Upper lobe of right lung (tissue), 1 donor: ENCODE measurements at regions not wholly inside any gene's neighbourhood (a gene's known extent, or its start where the extent isn't known, plus 50 kb on each side); places are given as distances from the start of the nearest gene placed in this dataset.
"Not testable (repeated sequence)": the region's sequence is repeated elsewhere in the genome, so short reads cannot be mapped to it uniquely, and the experiment has no call there.

Experiments
- ATAC-seq: fragments of 200-7000 bp; cut with Tn5 transposase; one replicate; pipeline ENCODE4 v1.9.1; 2020; ENCODE audit warnings: mild to moderate bottlenecking, moderate library complexity
- DNase-seq: peaks from one replicate; pipeline ENCODE4 v3.0.0-alpha.2; 2020
- H3K27ac ChIP-seq: fragments of 200-600 bp; one replicate; pipeline ENCODE4 v1.8.0; 2022
- H3K27me3 ChIP-seq: fragments of 200-600 bp; one replicate; pipeline ENCODE4 v1.8.0; 2022; ENCODE audit warnings: mild to moderate bottlenecking
- H3K36me3 ChIP-seq: fragments of 200-600 bp; one replicate; pipeline ENCODE4 v1.8.0; 2022
- H3K4me1 ChIP-seq: fragments of 200-600 bp; one replicate; pipeline ENCODE4 v1.8.0; 2022
- H3K4me3 ChIP-seq: fragments of 200-600 bp; one replicate; pipeline ENCODE4 v1.8.0; 2022; ENCODE audit warnings: mild to moderate bottlenecking
- H3K9me3 ChIP-seq: fragments of 200-600 bp; one replicate; pipeline ENCODE4 v1.8.0; 2022
- intact Hi-C: fragments of 100-400 bp; cut with DNase I; formaldehyde crosslinking; loops from one replicate; pipeline ENCODE4 v1.11.0; 2022
- TF ChIP-seq, protein P1 (sequence below): fragments of 200-600 bp; IDR thresholded peaks from one replicate; pipeline ENCODE4 v1.8.0; 2022; ENCODE audit warnings: antibody characterized with exemption
- donor health status: DM: no; HTN: yes; CAD: no; lungs with severe emphysema.

DNA sequence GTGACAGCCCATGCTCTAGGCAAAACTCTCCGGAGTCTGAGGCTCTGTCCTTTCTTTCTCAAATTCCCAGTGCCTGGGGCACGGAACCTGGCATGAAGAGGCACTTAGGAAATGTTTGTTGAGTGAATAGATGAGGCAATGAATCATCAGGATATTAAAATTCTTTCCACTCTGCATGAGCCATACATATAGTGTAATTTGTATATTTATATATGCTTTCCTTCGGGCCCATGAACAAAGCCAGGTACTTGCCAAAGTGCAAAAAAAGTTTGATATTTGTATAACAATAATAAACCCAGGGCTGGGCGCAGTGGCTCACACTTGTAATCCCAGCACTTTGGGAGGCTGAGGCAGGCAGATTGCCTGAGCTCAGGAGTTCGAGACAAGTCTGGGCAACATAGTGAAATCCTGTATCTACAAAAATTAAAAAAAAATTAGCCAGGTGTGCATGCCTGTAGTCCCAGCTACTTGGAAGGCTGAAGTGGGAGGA is 212.3 kb upstream of the ZNF217 start:
- no peaks in the 10 kb centered on the region for H3K36me3 ChIP-seq
- no peak overlapping the region for H3K4me3 ChIP-seq
- TF ChIP-seq, protein P1, sequence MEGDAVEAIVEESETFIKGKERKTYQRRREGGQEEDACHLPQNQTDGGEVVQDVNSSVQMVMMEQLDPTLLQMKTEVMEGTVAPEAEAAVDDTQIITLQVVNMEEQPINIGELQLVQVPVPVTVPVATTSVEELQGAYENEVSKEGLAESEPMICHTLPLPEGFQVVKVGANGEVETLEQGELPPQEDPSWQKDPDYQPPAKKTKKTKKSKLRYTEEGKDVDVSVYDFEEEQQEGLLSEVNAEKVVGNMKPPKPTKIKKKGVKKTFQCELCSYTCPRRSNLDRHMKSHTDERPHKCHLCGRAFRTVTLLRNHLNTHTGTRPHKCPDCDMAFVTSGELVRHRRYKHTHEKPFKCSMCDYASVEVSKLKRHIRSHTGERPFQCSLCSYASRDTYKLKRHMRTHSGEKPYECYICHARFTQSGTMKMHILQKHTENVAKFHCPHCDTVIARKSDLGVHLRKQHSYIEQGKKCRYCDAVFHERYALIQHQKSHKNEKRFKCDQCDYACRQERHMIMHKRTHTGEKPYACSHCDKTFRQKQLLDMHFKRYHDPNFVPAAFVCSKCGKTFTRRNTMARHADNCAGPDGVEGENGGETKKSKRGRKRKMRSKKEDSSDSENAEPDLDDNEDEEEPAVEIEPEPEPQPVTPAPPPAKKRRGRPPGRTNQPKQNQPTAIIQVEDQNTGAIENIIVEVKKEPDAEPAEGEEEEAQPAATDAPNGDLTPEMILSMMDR: no peak
- no peak overlapping the region for H3K27ac ChIP-seq
- H3K4me1 ChIP-seq: no peaks in the 10 kb centered on the region
- no peaks in the 10 kb centered on the region for H3K9me3 ChIP-seq
- no peaks in the 10 kb centered on the region for H3K27me3 ChIP-seq
- intact Hi-C loops: no loop called here
- DNase-seq (no peak), ATAC-seq (no peak)

DNA sequence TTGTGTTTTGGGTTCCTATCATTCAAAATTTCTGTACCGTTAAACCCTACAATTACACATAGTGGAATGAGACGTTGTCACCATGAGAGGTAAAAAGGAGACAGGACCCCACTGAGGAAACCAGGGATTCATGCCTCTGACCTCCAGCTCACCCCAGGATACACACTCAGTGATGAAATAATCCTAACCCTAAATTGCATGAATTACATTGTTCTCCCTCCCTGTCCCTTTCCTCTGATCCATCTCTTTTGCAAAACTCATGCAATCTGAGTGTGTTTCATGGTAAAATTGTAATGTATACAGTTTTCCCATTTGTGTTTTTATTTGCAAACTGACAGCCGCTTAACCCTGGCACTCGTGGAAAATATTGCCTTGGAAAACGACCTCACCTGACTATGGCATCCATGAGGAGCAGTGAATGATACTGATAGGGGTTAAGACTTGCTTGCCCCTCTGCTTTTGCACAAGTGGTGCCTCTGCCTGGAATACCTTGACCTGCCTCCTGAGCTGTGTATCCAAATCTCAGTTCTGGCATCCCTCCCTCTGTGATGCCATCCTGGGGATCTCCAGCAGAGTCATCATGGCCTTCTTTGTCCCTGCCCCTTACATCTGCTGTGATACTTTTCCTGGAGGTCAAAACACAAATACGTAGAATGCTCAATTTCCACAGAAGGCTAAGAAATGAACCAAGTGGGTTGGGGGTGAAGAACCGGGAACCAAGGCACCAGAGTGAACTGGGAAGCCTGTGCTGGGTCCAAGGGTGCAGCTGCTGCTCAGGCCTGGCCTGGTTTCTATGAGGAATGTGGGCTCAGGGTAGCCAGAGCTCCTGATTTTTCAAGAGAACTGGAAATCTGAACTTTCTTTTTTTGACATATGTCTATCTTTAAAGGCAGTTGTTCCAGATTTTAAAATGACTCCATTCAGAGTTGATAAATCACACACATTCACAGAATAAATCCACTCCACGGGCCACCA is 211.6 kb upstream of the ZNF217 start:
- no peaks in the 10 kb centered on the region for H3K27me3 ChIP-seq
- H3K4me3 ChIP-seq: no peak overlapping the region
- no peak overlapping the region for H3K27ac ChIP-seq
- DNase-seq (no peak), ATAC-seq (no peak)
- H3K9me3 ChIP-seq: no peaks in the 10 kb centered on the region
- TF ChIP-seq, protein P1: no peak
- no peaks in the 10 kb centered on the region for H3K4me1 ChIP-seq
- H3K36me3 ChIP-seq: no peaks in the 10 kb centered on the region
- intact Hi-C loops: no loop called here

DNA sequence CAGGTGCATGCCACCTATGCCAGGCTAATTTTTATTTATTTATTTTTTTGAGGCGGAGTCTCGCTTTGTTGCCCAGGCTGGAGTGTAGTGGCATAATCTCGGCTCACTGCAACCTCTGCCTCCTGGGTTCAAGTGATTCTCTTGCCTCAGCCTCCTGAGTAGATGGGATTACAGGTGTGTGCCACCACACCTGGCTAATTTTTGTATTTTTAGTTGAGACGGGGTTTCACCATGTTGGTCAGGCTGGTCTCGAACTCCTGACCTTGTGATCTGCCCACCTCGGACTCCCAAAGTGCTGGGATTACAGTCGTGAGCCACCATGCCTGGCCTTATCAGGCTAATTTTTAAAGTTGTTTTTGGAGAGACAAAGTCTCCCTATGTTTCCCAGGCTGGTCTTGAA is 210.7 kb upstream of the ZNF217 start:
- H3K9me3 ChIP-seq, H3K4me3 ChIP-seq, H3K27ac ChIP-seq, H3K4me1 ChIP-seq, H3K27me3 ChIP-seq, ATAC-seq, intact Hi-C loops, DNase-seq, H3K36me3 ChIP-seq: not testable (repeated sequence)

DNA sequence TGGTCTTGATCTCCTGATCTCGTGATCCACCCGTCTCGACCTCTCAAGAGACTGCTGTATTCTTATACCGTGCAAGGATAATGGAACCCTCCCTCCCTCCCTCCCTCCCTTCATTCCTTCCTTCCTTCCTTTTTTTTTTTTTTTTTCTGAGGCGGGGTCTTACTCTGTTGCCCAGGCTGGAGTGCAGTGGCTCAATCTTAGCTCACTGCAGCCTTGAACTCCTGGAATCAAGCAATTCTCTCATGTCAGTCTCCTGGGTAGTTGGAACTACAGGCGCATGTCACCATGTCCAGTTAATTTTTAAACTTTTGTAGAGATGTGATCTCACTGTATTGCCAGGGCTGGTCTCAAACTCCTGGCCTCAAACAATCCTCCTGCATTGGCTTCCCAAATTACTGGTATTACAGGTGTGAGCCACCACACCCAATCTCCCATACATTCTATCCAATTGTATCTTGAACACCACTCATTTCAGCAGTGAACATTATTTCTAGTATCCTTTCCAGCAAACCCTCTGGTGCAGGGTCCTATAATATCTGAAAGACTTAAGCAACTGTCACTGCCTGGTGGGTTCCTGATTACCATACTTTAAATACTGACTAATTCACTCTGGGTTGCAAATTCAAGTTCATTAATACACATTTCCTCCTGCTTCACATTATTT is 210.0 kb upstream of the ZNF217 start:
- H3K36me3 ChIP-seq: no peaks in the 10 kb centered on the region
- H3K9me3 ChIP-seq: no peaks in the 10 kb centered on the region
- intact Hi-C loops: no loop called here
- no peaks in the 10 kb centered on the region for H3K27me3 ChIP-seq
- H3K27ac ChIP-seq: no peak overlapping the region
- TF ChIP-seq, protein P1: no peak
- H3K4me1 ChIP-seq: no peaks in the 10 kb centered on the region
- no peak overlapping the region for H3K4me3 ChIP-seq
- ATAC-seq (no peak), DNase-seq (no peak)

DNA sequence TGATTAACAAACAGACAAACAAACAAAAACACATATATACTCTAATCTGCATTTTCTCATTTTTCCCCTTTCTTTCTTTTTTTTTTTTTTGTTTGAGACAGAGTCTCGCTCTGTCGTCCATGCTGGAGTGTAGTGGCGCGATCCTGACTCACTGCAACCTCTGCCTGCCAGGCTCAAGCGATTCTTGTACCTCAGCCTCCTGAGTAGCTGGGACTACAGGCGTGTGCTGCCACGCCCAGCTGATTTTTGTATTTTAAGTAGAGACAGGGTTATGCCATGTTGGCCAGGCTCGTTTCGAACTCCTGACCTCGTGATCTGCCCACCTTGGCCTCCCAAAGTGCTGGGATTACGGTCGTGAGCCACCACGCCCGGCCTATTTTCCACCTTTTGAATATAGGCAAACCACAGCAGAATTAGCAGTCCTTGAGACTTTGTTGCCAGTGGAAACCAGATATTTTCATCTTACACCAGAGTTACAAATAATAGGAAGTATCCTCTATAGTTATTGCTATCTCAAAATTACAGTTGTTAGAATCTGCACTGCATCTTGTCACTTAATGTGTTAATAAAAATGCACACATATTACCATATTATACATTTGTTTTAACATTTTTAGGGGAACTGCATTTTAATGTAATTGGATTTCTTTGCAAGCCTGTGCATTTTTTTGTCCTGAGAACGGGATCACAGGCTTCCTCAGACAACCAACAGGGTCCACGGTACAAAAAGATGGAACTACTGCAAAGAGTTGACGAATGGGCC is 208.2 kb upstream of the ZNF217 start:
- intact Hi-C loops: no loop called here

More for the DNA sequence above, 208.2 kb upstream of the ZNF217 start:
- H3K4me1 ChIP-seq: no peaks in the 10 kb centered on the region
- no peaks in the 10 kb centered on the region for H3K36me3 ChIP-seq
- H3K27ac ChIP-seq: no peak overlapping the region
- no peaks in the 10 kb centered on the region for H3K9me3 ChIP-seq
- DNase-seq: no peak
- no peak for ATAC-seq
- H3K27me3 ChIP-seq: no peaks in the 10 kb centered on the region
- H3K4me3 ChIP-seq: no peak overlapping the region
- TF ChIP-seq, protein P1: no peak
